ENCODE measurements at regions not wholly inside any gene's neighbourhood (a gene's known extent, or its start where the extent isn't known, plus 50 kb on each side); places are given as distances from the start of the nearest gene placed in this dataset.
"Not testable (repeated sequence)": the region's sequence is repeated elsewhere in the genome, so short reads cannot be mapped to it uniquely, and the experiment has no call there.

GRCh38 chr1:102821707-102822106, 286.6 kb downstream of the COL11A1 start:
- no peak for DNase-seq

- DNase-seq, result no peak
Observed at GRCh38 chr1:102800406-102800805, 307.9 kb downstream of the COL11A1 start.

GRCh38 chr1:102799496-102799895, 308.8 kb downstream of the COL11A1 start:
- no peak for DNase-seq

- no peak for DNase-seq
Observed at GRCh38 chr1:102798718-102799117, 309.6 kb downstream of the COL11A1 start.

- no peak for DNase-seq
Observed at GRCh38 chr1:102796429-102796828, 311.9 kb downstream of the COL11A1 start.

- no peak for DNase-seq
Observed at GRCh38 chr1:102790997-102791396, 317.3 kb downstream of the COL11A1 start.

- DNase-seq, result not testable (repeated sequence)
Observed at GRCh38 chr1:102789951-102790350, 318.4 kb downstream of the COL11A1 start.

GRCh38 chr1:102783487-102783886, 324.8 kb downstream of the COL11A1 start:
- no peak for DNase-seq

GRCh38 chr1:102782144-102782543, 326.2 kb downstream of the COL11A1 start:
- no peak for DNase-seq

GRCh38 chr1:102776071-102776470, 332.3 kb downstream of the COL11A1 start:
- DNase-seq, result no peak

GRCh38 chr1:102772831-102773230, 335.5 kb downstream of the COL11A1 start:
- DNase-seq, result no peak

- DNase-seq, result no peak
Observed at GRCh38 chr1:102758418-102758817, 349.9 kb downstream of the COL11A1 start.

GRCh38 chr1:102757363-102757762, 351.0 kb downstream of the COL11A1 start:
- DNase-seq, result no peak

GRCh38 chr1:102751111-102751510, 357.2 kb downstream of the COL11A1 start:
- DNase-seq, result no peak

- no peak for DNase-seq
Observed at GRCh38 chr1:102742426-102742825, 365.9 kb downstream of the COL11A1 start.

- no peak for DNase-seq
Observed at GRCh38 chr1:102733491-102734236, 374.7 kb downstream of the COL11A1 start.

GRCh38 chr1:102732927-102733326, 375.4 kb downstream of the COL11A1 start:
- no peak for DNase-seq

- DNase-seq, result no peak
Observed at GRCh38 chr1:102726417-102726816, 381.9 kb downstream of the COL11A1 start.

- DNase-seq, result no peak
Observed at GRCh38 chr1:102724741-102725140, 383.6 kb downstream of the COL11A1 start.

- no peak for DNase-seq
Observed at GRCh38 chr1:102715150-102715549, 393.2 kb downstream of the COL11A1 start.

GRCh38 chr1:102699524-102699923, 408.8 kb downstream of the COL11A1 start:
- no peak for DNase-seq

GRCh38 chr1:102693345-102693744, 415.0 kb downstream of the COL11A1 start:
- no peak for DNase-seq

- no peak for DNase-seq
Observed at GRCh38 chr1:102691592-102692090, 416.7 kb downstream of the COL11A1 start.

GRCh38 chr1:102687383-102687782, 420.9 kb downstream of the COL11A1 start:
- DNase-seq, result no peak

- no peak for DNase-seq
Observed at GRCh38 chr1:102661481-102661880, 446.8 kb downstream of the COL11A1 start.
